GM18498 (cell line): ENCODE measurements at regions not wholly inside any gene's neighbourhood (a gene's known extent, or its start where the extent isn't known, plus 50 kb on each side); places are given as distances from the start of the nearest gene placed in this dataset.
"Not testable (repeated sequence)": the region's sequence is repeated elsewhere in the genome, so short reads cannot be mapped to it uniquely, and the experiment has no call there.

Experiments used
- ATAC-seq: cut with Tn5 transposase; IDR thresholded peaks from one replicate; pipeline ENCODE4 v1.9.1; 2021; ENCODE audit warnings: mild to moderate bottlenecking, moderate library complexity; ENCODE audit not compliant: unreplicated experiment

GRCh38 chr4:24369507-24370029 lies 214.8 kb downstream of the DHX15 start:
- no peak for ATAC-seq

GRCh38 chr4:24368801-24369200 lies 215.6 kb downstream of the DHX15 start:
- ATAC-seq: no peak

GRCh38 chr4:24364852-24365251 lies 219.5 kb downstream of the DHX15 start:
- no peak for ATAC-seq

GRCh38 chr4:24364249-24364648 lies 220.1 kb downstream of the DHX15 start:
- no peak for ATAC-seq

GRCh38 chr4:24363751-24364150 lies 220.6 kb downstream of the DHX15 start:
- ATAC-seq: no peak

GRCh38 chr4:24352112-24352511 lies 232.2 kb downstream of the DHX15 start:
- no peak for ATAC-seq

- ATAC-seq: not testable (repeated sequence)
Measured at GRCh38 chr4:24349168-24349996, 235.0 kb downstream of the DHX15 start.

- no peak for ATAC-seq
Measured at GRCh38 chr4:24339260-24339659, 245.1 kb downstream of the DHX15 start.

- ATAC-seq: no peak
Measured at GRCh38 chr4:24337451-24338190, 246.7 kb downstream of the DHX15 start.

GRCh38 chr4:24335616-24336015 lies 248.7 kb downstream of the DHX15 start:
- ATAC-seq: no peak

- no peak for ATAC-seq
Measured at GRCh38 chr4:24334906-24335305, 249.4 kb downstream of the DHX15 start.

GRCh38 chr4:24330573-24330972 lies 253.8 kb downstream of the DHX15 start:
- no peak for ATAC-seq

GRCh38 chr4:24330172-24330571 lies 254.2 kb downstream of the DHX15 start:
- no peak for ATAC-seq

GRCh38 chr4:24328711-24329110 lies 255.6 kb downstream of the DHX15 start:
- ATAC-seq: no peak

- no peak for ATAC-seq
Measured at GRCh38 chr4:24328310-24328709, 256.0 kb downstream of the DHX15 start.

GRCh38 chr4:24322995-24323394 lies 261.4 kb downstream of the DHX15 start:
- no peak for ATAC-seq

- ATAC-seq: no peak
Measured at GRCh38 chr4:24322511-24322910, 261.8 kb downstream of the DHX15 start.

- no peak for ATAC-seq
Measured at GRCh38 chr4:24321616-24322015, 262.7 kb downstream of the DHX15 start.

GRCh38 chr4:24321131-24321530 lies 263.2 kb downstream of the DHX15 start:
- ATAC-seq: no peak

- ATAC-seq: no peak
Measured at GRCh38 chr4:24319387-24319786, 265.0 kb downstream of the DHX15 start.

- no peak for ATAC-seq
Measured at GRCh38 chr4:24315056-24315455, 269.3 kb downstream of the DHX15 start.
